Tibial nerve (tissue), 4 donors: ENCODE measurements at regions not wholly inside any gene's neighbourhood (a gene's known extent, or its start where the extent isn't known, plus 50 kb on each side); places are given as distances from the start of the nearest gene placed in this dataset.

Experiments
- CTCF ChIP-seq, 5 experiments: fragments of 200-600 bp in 3 of 5; fragments of 450-650 bp in 2 of 5; sonication (generic) in 3 of 5; IDR thresholded peaks; one replicate each; pipeline ENCODE4 v1.5.1; 2016 to 2019; ENCODE audit warnings: antibody characterized with exemption in 5 of 5, mild to moderate bottlenecking in 3 of 5, moderate library complexity in 2 of 5
- EP300 ChIP-seq, 2 donors: sonication (generic); formaldehyde crosslinking; IDR thresholded peaks; one replicate each; pipeline ENCODE4 v1.6.1; 2017; ENCODE audit warnings: antibody characterized with exemption in 2 of 2, mild to moderate bottlenecking in 1 of 2
- POLR2A ChIP-seq, 2 donors: fragments of 450-650 bp; IDR thresholded peaks; one replicate each; pipeline ENCODE4 v1.6.1; 2017; ENCODE audit warnings: antibody characterized with exemption in 2 of 2, mild to moderate bottlenecking in 2 of 2, moderate library complexity in 2 of 2

DNA sequence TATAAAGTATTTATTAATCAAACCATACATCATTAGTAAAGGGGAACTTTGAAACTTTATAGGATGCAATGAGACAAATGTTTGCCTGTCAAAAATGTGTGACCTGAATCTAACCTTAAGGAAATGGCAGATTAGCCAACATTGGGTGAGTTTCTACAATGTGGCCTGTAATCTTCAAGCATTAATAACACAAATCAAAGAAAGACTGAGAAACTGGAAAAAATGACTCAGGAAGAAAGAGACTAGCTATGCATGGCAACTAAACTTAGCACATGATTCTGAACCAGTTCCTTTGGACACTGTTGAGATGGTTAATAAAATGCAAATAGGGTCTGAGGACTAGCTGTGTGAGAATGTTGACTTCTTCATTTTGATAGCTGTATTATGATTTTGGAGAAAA lies 628.6 kb upstream of the ID2 start:
- no peak for TF ChIP-seq POLR2A (IDR thresholded peaks at IDR 0.05)
- no peak for TF ChIP-seq CTCF (IDR thresholded peaks at IDR 0.05)
- TF ChIP-seq EP300 (IDR thresholded peaks at IDR 0.05): no peak
